Natural killer cell treated with Interleukin-12 subunit alpha and Interleukin-12 subunit beta and Interleukin-15 and Interleukin-18, amount 100 ng/mL, for 72 hours (primary cell): ENCODE measurements at regions not wholly inside any gene's neighbourhood (a gene's known extent, or its start where the extent isn't known, plus 50 kb on each side); places are given as distances from the start of the nearest gene placed in this dataset.

ENCODE experiments used
- ATAC-seq, 2 donors: fragments of 150-1000 bp; cut with Tn5 transposase in 1 of 2; sonication (Bioruptor Pico), chemical (Tn5 transposase) in 1 of 2; 2 replicates each; pipeline ENCODE4 v1.10.0; 2021
- DNase-seq: peaks from one replicate; pipeline ENCODE4 v3.0.0; 2022; ENCODE audit warnings: low spot score
- H3K27ac Mint-ChIP-seq, 2 donors: 1 replicate in 1 of 2; 2 replicates in 1 of 2; pipeline ENCODE4 v1.8.0; 2022; ENCODE audit warnings: mixed read lengths in 2 of 2, mild to moderate bottlenecking in 1 of 2, moderate library complexity in 1 of 2
- H3K27me3 Mint-ChIP-seq, 2 donors: 1 replicate in 1 of 2; 2 replicates in 1 of 2; pipeline ENCODE4 v1.8.0; 2022; ENCODE audit warnings: mixed read lengths in 2 of 2
- H3K36me3 Mint-ChIP-seq: one replicate; pipeline ENCODE4 v1.8.0; 2022; ENCODE audit warnings: mixed read lengths
- H3K4me1 Mint-ChIP-seq, 2 donors: 1 replicate in 1 of 2; 2 replicates in 1 of 2; pipeline ENCODE4 v1.8.0; 2022; ENCODE audit warnings: low read depth in 2 of 2, mixed read lengths in 2 of 2, mild to moderate bottlenecking in 1 of 2
- H3K4me3 Mint-ChIP-seq: one replicate; pipeline ENCODE4 v1.8.0; 2022; ENCODE audit warnings: mixed read lengths
- H3K9me3 Mint-ChIP-seq: 2 replicates; pipeline ENCODE4 v1.8.0; 2022; ENCODE audit warnings: mixed read lengths

DNA sequence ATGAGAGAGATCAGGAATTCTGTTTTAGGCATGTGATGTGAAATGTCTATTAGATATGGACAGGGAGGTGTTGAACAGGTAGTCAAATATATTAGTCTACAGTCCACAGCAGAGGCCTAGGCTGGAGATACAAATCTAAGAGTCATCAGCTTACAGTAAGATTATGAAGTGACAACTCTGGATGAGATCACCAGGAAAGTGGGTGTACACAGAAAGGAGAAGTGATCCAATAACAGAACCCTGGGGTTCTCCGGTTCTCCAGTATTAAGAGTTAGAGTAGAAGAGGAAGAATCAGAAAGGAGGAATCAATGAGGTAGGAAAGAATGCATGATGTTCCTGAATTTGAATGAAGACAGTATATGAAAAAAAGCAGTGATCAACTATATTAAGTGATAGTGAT, 362.3 kb downstream of the FIGN start:
- Mint-ChIP-seq H3K27me3 (no peaks in the 10 kb centered on the region), H3K4me1 (no peaks in the 10 kb centered on the region), H3K36me3 (no peaks in the 10 kb centered on the region), H3K27ac (no peak overlapping the region), H3K9me3 (peaks cover 17% of the 10 kb centered on the region), H3K4me3 (no peak overlapping the region)
- no peak for DNase-seq
- no peak for ATAC-seq

DNA sequence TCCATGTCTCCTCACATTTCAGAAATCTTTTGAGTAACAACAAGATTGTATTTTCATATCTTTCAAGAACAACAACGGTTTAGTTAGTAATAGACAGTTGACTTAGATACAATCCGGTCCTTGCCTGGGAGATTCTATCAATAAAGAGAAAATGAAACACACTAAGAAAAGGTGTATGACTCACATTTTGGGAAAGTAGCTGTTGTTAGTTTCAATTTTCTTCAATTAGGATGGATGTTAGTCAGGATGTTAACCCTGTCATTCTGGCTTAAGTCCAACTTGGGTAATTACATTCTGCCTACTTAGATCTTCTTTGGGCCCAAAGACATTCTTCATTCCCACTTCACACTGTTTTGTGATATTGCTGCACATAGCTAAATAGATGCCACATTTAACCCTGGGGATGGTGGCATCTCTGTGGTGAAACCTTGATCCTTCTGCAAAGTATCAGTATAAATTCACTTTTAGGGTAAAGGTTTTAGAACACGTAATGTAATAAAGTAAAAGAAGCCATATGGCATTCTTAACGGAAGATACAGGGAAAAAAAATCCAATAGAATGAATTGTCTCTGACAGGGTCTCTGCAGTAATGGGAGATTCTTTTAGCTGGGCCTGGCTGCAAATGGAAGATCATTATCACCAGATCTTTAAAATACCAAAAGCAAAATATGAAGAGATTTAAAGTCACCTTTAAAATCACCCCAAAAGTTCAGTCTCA, 365.5 kb downstream of the FIGN start:
- no peak for ATAC-seq
- Mint-ChIP-seq H3K27me3 (no peaks in the 10 kb centered on the region), H3K4me1 (no peaks in the 10 kb centered on the region), H3K9me3 (peaks cover 11% of the 10 kb centered on the region), H3K27ac (no peak overlapping the region), H3K36me3 (no peaks in the 10 kb centered on the region), H3K4me3 (no peak overlapping the region)
- no peak for DNase-seq

DNA sequence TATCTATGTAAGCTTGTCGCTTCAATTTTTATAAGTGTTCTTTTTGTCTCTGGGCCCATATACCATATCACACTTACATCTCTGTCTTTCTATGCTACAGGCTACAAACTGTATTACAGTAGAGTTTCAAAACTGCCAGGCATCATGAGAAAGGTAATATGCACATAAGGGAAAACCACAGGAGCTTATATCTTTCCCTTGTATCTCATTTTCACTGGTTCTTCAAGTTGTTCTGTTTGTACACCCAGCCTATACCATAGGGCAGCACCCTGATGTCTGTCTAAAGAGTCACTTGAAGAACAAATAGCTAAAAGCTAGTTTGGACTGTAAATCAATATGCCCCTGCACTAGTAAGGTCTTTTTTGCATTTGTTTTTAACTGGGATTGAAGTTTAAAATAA, 366.7 kb downstream of the FIGN start:
- Mint-ChIP-seq H3K27me3 (no peaks in the 10 kb centered on the region), H3K27ac (no peak overlapping the region), H3K9me3 (peaks cover 15% of the 10 kb centered on the region), H3K36me3 (no peaks in the 10 kb centered on the region), H3K4me1 (no peaks in the 10 kb centered on the region), H3K4me3 (no peak overlapping the region)
- DNase-seq (no peak), ATAC-seq (no peak)

DNA sequence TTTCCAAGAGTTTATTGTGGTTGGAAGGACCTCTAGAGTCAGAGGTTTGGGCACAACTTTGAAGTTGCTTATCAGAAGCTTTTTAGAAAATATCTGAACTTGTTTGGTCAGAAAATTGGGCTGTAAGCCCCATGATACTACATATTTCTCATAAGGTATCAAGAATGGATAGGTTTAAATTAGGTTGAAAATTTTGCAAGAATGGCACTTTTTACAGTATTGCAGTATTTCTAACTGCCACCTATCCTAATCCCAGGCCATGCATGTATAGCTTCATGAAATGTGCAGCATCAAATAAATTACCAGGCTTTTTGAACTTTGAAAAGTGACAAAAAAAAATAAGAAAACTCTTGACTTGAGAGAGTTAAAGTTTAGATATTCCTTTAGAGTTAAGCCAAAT, 367.2 kb downstream of the FIGN start:
- Mint-ChIP-seq H3K36me3 (no peaks in the 10 kb centered on the region), H3K4me1 (no peaks in the 10 kb centered on the region), H3K27ac (no peak overlapping the region), H3K27me3 (no peaks in the 10 kb centered on the region), H3K9me3 (peaks cover 15% of the 10 kb centered on the region), H3K4me3 (no peak overlapping the region)
- no peak for DNase-seq
- ATAC-seq = no peak

DNA sequence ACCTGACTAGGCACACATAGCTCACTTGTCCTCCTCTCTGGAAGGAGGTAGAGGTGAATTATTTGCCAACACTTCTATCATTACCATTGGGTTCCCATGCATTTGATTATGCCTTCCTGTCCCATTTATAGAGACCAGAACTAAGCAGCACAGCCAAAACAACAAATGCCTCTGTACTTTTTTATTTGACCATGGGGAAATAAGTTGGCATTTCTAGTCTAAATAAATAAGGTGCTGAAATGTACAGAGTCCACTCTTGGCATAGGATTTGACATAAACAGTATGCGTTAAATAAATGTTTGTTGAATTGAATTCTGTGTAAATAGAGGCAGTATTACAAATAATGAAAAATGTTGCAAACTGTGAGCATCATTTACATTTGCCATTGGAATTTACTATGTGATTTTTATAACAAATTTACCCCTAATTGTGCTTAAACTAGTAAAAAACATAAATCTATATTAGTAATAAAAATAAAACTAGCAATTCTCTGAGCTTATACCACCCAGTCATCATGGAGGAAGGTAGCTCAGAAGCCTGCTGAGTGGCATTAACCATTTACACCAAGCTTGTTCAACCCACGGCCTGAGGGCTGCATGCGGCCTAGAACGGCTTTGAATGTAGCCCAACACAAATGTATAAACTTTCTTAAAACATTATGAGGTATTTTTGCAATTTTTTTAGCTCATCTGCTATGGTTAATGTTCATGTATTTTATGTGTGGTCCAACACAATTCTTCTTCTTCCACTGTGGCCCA, 367.8 kb downstream of the FIGN start:
- H3K36me3 Mint-ChIP-seq = no peaks in the 10 kb centered on the region
- H3K4me1 Mint-ChIP-seq = no peaks in the 10 kb centered on the region
- ATAC-seq (no peak), DNase-seq (no peak)
- H3K27ac Mint-ChIP-seq = no peak overlapping the region
- H3K9me3 Mint-ChIP-seq = peaks cover 15% of the 10 kb centered on the region
- no peak overlapping the region for H3K4me3 Mint-ChIP-seq
- H3K27me3 Mint-ChIP-seq = no peaks in the 10 kb centered on the region

DNA sequence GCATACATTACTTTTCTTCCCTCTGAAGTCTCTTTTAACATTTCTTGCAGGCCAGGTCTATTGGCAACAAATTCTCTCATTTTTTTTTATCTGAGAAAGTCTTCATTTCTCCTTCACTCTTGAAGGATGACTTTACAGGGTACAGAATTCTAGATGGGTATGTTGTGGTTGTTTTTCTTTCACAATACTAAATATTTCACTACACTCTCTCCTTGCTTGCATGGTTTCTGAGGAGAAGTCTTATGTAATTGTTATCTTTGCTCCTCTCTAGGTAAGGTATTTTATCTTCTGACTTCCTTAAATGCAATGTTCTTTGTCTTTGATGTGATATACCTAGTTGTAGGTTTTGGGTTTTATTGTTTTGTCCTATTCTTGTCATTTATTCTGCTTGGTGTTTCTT, 371.1 kb downstream of the FIGN start:
- Mint-ChIP-seq H3K4me1 (no peaks in the 10 kb centered on the region), H3K27ac (no peak overlapping the region), H3K36me3 (no peaks in the 10 kb centered on the region), H3K4me3 (no peak overlapping the region), H3K9me3 (peaks cover 6% of the 10 kb centered on the region), H3K27me3 (no peaks in the 10 kb centered on the region)
- ATAC-seq (no peak), DNase-seq (no peak)

DNA sequence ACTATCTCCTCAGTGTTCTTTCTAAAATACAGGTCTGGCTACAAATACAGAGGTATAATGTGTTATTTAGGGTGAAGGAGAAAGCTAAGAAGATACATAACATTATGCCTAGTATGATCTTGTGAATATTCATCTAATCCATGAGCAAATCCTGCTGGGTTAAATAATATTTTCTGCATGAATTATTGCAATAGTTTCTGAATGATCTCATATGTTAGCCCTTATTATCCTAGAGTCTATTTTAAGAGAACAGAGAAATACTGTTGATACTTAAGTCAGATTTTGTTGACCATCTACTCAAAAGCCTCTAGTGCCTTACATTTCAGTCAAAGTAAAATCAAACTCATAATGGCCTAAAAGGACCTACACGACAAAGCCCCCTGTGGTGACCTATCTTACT, 382.3 kb downstream of the FIGN start:
- no peaks in the 10 kb centered on the region for H3K4me1 Mint-ChIP-seq
- peaks cover 0 to 5% of the 10 kb centered on the region in 2 donors for H3K27me3 Mint-ChIP-seq
- H3K4me3 Mint-ChIP-seq = no peak overlapping the region
- DNase-seq (no peak), ATAC-seq (no peak)
- H3K36me3 Mint-ChIP-seq = peaks cover 6% of the 10 kb centered on the region
- H3K9me3 Mint-ChIP-seq = peaks cover 9% of the 10 kb centered on the region
- H3K27ac Mint-ChIP-seq = no peak overlapping the region

DNA sequence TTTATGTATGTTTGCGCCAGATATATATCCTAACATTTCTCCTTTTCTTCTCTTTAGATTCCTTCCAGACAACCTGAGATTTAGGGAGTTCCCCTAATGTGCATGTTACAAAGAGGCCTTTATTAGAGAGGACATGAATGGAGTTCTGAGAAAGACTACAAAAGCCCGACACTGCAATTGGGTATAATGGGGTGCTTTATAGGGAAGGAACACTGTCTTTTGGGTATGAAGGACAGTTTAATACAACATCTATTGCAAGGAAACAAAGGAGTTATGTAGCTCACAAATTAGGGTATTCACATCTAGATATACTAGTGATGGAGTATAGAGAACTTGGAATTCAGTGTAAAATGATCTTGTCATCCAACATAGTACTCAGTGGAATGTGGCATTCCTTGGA, 383.8 kb downstream of the FIGN start:
- no peak overlapping the region for H3K4me3 Mint-ChIP-seq
- peaks cover 0 to 5% of the 10 kb centered on the region in 2 donors for H3K27me3 Mint-ChIP-seq
- H3K9me3 Mint-ChIP-seq = peaks cover 7% of the 10 kb centered on the region

DNA sequence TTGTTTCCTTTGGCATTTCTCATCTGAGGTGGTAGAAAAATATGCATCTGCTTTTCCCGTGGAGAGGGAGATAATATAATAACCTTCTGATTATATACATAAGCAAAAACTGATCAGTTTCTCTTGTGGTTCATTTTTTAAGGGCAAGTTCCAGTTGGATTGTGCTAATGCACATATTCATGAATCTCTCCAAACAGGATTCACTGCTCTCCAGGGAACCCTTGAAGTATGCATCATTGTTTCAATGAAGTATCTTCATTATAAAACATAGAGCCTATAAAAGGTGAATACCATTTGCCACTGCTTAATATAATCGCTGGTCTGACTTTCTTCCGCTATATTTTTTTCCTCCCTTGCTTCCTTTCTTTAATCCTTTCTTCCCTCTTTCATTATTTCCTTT, 384.7 kb downstream of the FIGN start:
- H3K9me3 Mint-ChIP-seq = peaks cover 4% of the 10 kb centered on the region
- H3K27me3 Mint-ChIP-seq = peaks cover 0 to 5% of the 10 kb centered on the region in 2 donors
- no peak for ATAC-seq
- H3K4me3 Mint-ChIP-seq = no peak overlapping the region
- no peak overlapping the region for H3K27ac Mint-ChIP-seq
- H3K4me1 Mint-ChIP-seq = no peaks in the 10 kb centered on the region
- H3K36me3 Mint-ChIP-seq = no peaks in the 10 kb centered on the region
- no peak for DNase-seq

More for the DNA sequence above, 383.8 kb downstream of the FIGN start:
- Mint-ChIP-seq H3K36me3 (peaks cover 4% of the 10 kb centered on the region), H3K4me1 (no peaks in the 10 kb centered on the region), H3K27ac (no peak overlapping the region)
- no peak for ATAC-seq
- DNase-seq = no peak

DNA sequence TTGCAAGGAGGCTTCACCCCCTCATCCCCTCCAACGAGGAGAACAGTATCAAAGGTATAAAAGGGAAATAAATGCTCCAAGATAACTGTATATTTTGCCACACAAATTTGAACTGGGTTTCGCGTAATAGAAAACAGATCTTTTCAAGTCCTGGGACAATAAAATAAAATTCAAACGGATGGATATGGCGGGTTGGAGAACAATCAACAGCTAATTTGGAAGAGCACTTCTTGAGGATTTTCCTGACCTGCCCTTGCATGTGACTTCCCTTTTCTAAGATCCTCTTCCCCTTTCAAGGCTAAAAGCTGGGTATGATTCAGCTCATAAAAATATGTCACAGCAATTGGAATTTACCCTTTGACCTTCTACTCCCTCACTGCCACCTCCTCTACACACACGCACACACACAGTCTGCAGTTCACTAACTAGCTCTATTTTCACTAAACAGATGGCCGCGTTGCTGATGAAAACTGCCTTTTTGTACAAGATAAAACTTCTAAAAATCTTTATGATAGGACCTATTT, 386.9 kb downstream of the FIGN start:
- Mint-ChIP-seq H3K36me3 (no peaks in the 10 kb centered on the region), H3K27me3 (peaks cover 0 to 5% of the 10 kb centered on the region in 2 donors), H3K4me3 (no peak overlapping the region), H3K4me1 (no peaks in the 10 kb centered on the region), H3K27ac (no peak overlapping the region), H3K9me3 (peaks cover 4% of the 10 kb centered on the region)
- ATAC-seq = no peak
- no peak for DNase-seq

DNA sequence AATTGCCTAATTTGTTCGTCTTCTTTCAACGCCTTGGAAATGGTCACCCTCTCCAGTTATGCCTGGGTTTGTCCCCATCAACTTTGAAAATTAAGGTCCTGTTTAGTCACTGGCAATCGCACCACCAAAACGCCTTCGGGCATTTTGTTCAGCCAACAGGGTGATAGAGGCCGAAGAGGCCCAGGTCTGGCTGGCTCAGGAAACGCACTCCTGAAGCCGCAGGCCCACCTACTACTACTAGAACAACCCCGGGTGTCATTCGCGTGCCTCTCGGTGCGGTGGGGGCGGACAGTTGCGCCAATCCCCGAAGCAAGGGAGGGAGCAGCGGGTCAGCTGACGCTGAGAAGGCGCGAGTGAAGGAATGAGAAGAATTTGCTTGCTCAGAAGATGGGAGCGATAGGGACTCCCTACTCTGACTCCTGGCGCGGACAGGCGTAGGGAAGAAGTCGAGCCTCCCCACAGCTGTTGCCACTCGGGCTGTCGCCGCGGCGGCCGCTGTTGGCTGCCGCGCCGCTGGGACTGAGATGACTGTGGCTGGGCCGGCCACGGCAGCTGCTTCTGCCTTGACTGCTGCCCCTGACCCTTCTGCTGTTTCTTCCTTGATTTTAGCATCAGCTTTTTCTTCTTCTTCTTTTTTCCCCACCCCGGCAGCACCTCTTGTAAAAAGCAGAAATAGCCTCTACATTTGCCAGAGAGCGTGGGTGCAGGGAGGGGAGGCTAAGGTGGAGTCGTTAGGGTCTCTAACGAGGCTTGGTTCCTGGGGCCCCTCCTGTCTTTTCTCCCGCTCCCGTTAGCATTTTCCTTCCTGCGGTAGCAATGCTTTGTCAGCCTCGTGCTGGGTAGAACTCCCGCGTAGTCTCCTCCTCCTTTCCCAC, 387.6 kb downstream of the FIGN start:
- Mint-ChIP-seq H3K4me3 (no peak overlapping the region), H3K4me1 (no peaks in the 10 kb centered on the region), H3K27me3 (peaks cover 0 to 5% of the 10 kb centered on the region in 2 donors), H3K27ac (no peak overlapping the region), H3K36me3 (no peaks in the 10 kb centered on the region), H3K9me3 (peaks cover 1% of the 10 kb centered on the region)
- no peak for DNase-seq
- peak in 1 of 2 donors; percentile 48 for ATAC-seq

DNA sequence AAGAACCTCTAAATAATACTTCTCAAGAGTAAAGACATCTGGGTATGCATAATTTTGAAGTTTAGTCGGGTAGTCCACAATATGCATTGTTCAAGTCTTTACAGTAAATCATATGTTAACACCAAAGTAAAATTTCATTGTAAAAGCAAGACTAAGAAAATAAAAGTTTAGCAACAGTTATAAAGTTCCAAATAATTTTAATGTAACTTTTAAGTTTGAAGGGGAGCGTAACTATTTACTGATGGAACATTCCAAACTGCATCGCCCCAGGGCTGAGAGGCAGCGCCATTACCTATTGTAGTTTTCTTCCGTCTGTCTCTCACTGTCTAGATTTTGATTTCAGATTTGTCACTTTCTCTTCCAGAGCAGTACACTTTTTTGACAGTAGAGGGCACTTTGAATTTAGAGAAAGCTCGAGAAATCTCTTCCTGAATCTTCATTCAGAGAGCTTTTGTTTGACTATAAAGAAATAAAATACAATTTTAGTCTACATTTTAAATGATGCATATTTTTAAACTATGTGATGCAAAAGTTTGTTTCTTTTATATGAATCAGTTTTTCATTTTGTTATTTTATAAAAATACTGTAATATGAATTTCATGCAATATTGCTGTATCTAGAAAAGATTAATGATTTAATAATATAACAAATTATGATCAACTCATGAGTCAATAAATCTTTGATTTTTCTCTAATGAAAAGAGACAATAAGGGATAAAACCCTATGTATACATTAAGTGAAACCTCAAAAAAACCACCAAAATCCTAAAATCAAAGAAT, 389.8 kb downstream of the FIGN start:
- Mint-ChIP-seq H3K27ac (no peak overlapping the region), H3K4me3 (no peak overlapping the region), H3K36me3 (no peaks in the 10 kb centered on the region), H3K9me3 (peaks cover 3% of the 10 kb centered on the region), H3K27me3 (peaks cover 0 to 5% of the 10 kb centered on the region in 2 donors), H3K4me1 (no peaks in the 10 kb centered on the region)
- ATAC-seq (no peak), DNase-seq (no peak)

DNA sequence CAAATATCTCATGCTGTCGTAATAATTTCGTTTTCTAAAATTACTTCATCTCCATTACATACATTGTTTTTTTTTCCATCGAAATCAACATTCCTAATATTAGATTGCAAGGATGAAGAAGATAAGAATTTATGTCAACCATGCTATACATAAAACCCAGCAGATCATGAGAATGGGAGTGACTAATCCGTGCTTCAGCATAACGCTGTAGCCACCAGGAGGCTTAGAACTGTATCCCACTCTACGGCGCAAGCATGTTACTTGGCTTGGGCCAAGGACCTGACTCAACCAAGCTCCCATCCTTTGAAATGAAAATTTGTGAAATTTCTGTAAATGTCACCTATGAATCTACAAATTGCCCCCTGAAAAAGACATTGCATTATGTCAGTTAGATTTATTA, 392.5 kb downstream of the FIGN start:
- H3K27me3 Mint-ChIP-seq = no peaks in the 10 kb centered on the region

More for the DNA sequence above, 392.5 kb downstream of the FIGN start:
- DNase-seq (no peak), ATAC-seq (no peak)
- Mint-ChIP-seq H3K9me3 (peaks cover 3% of the 10 kb centered on the region), H3K4me1 (no peaks in the 10 kb centered on the region), H3K36me3 (no peaks in the 10 kb centered on the region), H3K27ac (no peak overlapping the region), H3K4me3 (no peak overlapping the region)
